ENCODE measurements at regions not wholly inside any gene's neighbourhood (a gene's known extent, or its start where the extent isn't known, plus 50 kb on each side); places are given as distances from the start of the nearest gene placed in this dataset.

DNA sequence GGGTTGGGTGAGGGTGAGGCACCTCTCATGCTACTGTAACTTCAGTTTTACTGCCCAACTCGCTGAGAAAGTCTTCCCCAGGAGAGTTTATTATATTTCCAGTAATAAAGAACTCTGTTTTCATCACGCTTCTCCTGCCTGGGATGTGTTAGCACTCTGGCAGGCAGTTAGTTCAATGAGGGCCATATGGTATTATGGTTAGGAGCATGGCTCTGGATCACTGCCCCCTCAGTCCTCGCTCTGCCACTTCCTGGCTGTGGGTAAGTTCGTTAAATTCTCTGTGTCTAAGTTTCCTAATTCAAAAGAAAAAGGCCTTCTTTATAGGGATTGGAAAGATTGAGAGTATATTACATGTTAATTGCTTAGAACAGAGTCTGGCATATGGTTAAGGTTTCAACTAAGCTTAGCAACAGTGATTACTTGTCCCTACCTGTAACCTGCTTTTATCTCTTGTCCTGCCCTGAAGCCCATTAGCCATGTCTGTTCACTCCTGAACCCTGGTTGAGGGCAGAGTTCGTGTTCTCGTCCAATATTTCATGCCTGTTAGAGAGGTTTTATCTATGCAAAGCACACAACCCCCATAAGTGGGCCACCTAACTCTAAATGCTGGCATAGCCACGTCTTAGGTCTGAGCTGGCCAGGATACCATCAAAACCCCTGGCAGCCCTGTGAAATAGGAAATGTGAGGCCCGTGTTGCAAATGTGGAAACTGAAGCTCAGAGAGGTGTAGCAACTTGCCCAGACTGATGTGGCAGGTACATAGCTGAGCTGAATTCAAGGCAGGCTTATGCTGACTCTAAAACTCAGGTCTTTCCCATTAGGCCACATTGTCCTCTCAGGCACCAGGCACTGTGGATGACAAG, 342.5 kb upstream of the JARID2 start:
- no peak for DNase-seq (ENCODE audit: low read depth)

- no peak for DNase-seq (ENCODE audit: low read depth)
These were observed 340.7 kb upstream of the JARID2 start for GRCh38 chr6:14905201-14905600.

- no peak for DNase-seq (ENCODE audit: low read depth)
These were observed 339.2 kb upstream of the JARID2 start for GRCh38 chr6:14906621-14907020.

DNA sequence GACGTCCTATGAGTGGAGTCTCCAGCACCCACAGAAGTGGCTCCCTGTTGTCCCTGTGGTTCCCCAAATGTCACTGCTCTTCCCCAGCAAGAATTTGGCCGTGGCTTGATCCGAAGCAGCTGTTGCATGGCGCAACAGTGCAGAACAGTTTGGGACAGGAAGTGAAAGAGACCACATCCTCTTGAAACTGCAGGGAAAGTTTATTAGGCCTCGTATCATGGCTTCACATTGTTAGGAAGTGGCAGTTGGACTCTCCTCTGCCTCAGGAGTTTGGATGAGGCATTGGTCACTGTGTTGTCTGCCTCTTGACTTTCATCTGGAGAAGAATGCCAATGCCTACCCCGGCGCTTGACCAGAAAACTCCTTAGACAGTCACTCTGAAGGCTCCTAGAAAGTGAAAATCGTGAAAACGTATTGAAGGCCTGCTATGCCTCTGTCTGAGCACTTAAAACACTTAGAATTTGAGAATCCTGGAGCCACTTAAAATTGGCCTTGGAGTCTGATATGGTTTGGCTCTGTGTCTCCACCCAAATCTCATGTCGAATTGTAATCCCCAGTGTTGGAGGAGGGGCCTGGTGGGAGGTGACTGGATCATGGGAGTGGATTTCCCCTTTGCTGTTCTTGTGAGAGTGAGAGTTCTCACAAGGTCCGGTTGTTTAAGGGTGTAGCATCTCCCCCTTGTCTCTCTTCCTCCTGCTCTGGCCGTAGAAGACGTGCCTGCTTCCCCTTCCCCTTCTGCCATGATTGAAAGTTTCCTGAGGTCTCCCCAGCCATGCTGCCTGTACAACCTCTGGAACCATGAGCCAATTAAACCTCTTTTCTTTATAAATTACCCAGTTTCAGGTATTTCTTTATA, 334.9 kb upstream of the JARID2 start:
- DNase-seq (ENCODE audit: low read depth) = no peak

DNA sequence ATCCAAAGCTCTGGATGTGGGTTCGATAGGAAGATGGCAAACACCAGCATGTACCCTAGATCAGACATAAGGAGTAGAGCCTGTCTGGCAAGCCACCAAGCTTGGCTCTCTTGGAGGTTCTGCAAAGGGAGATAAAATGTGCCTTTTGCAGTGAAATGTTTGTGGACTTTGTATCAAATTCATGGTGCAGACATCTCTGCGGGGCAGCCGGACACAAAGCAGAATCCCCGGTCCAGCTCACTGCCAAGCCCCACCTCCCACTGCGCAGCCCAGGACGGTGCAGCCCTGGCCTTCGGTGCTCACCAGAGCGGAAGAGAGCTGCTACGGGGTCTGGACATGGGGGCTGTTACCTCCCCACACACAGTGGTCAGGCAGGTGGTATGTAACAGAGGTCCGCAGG, 333.6 kb upstream of the JARID2 start:
- no peak for DNase-seq (ENCODE audit: low read depth)

DNA sequence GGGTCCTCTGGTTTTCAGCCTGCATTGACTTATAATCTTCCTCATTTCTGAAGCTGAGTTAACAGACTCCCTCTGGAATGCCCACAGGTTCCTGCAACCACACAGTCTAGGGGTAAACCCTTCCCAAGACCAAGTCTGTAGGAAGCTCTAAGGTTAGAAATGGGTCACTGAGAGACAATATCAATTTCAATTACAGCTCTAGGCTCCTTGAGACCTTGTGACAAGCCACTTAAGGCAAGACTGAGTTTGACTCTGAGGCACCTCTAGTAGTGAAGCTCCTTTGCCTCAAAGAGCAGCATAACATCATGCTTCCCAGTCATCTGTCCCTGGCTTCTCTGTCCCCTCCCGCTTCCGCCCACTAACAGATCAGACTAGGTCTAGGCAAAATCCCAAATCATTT, 333.2 kb upstream of the JARID2 start:
- no peak for DNase-seq (ENCODE audit: low read depth)

DNA sequence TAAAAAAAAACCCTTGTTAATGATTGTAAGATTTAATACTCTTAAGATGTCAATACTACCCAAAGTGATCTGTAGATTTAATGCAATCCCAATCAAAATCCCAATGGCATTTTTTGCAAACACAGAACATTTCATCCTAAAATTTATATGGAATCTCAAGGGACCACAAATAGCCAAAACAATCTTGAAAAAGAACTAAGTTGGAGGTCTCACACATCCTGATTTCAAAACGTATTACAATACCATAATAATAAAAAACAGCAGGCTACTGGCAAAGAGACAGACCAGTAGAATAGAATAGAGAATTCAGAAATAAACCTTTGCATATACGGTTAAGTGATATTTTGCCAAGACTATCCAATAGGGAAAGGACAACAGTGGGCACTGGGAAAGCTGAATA, 331.9 kb upstream of the JARID2 start:
- no peak for DNase-seq (ENCODE audit: low read depth)

DNA sequence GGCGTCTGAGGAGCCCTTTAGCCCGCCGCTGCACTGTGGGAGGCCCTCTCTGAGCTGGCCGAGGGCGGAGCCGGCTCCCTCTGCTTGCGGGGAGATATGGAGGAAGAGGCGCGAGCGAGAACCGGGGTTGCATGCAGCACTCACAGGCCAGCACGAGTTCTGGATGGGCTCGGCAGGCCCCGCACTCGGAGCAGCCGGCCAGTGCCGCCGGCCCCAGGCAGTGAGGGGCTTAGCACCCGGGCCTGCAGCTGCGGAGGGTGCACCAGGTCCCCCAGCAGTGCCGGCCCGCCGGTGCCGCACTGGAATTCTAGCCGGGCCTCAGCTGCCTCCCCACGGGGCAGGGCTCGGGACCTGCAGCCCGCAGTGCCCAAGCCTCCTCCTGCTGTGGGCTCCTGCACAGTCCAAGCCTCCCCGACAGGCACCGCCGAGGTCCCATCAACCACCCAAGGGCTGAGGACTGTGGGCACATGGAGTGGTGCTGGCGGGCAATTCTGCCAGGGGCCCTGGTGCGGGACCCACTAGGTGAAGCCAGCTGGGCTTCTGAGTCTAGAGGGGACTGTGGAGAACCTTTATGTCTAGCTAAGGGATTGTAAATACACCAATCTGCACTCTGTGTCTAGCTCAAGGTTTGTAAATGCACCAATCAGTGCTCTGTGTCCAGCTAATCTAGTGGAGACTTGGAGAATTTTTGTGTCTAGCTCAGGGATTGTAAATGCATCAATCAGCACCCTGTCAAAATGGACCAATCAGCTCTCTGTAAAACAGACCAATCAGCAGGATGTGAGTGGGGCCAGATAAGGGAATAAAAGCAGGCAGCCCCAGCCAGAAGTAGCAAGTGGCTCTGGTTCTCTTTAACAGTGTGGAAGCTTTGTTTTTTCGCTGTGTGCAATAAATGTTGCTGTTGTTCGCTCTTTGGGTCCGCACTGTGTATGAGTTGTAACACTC, 329.7 kb upstream of the JARID2 start:
- no peak for DNase-seq (ENCODE audit: low read depth)

GRCh38 chr6:14917109-14917910, 328.6 kb upstream of the JARID2 start:
- peak; percentile 23 for DNase-seq (ENCODE audit: low read depth)

- DNase-seq (ENCODE audit: low read depth) = no peak
These were observed 327.5 kb upstream of the JARID2 start for GRCh38 chr6:14918200-14918907.

- DNase-seq (ENCODE audit: low read depth) = no peak
These were observed 326.7 kb upstream of the JARID2 start for GRCh38 chr6:14919038-14919670.

DNA sequence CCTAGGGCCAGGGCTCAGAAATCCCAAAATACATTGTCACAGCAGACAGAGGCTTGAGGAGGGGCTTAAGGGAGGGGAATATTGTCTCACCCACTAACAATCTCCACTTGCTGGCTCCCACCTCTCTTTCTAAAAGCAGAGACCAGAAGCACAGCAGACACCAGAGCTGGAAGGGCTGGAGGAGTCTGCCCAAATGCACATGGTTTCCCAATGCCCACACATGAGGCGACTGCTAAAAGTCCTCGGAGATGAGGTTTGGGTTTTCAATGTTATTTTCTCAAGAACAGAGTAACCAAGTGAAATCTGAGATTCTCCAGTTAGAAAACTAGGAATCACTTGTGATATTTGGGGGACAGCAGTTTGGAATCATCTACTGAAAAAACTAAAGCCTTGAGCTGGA, 325.6 kb upstream of the JARID2 start:
- no peak for DNase-seq (ENCODE audit: low read depth)

DNA sequence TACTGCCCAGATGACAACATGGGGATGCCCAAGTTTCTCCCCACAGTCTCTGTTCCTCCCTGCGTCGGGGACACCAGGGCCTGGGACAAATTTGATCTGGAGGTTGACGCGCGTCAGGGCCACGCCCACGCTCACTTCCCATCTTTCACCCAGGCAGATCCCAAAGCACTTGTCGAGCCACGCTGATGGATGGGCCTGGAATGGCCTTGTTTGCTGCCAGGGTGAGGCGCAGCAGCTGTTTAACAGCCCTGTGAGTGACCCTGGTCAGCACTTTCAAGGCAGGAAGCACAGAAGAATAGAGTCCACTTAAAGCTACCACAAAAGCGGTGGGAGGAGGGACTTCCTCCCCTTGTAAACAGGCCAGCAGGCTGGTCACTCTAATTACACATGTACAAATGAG, 324.7 kb upstream of the JARID2 start:
- no peak for DNase-seq (ENCODE audit: low read depth)

- no peak for DNase-seq (ENCODE audit: low read depth)
These were observed 323.8 kb upstream of the JARID2 start for GRCh38 chr6:14921878-14922671.

GRCh38 chr6:14922706-14923460, 323.0 kb upstream of the JARID2 start:
- no peak for DNase-seq (ENCODE audit: low read depth)

DNA sequence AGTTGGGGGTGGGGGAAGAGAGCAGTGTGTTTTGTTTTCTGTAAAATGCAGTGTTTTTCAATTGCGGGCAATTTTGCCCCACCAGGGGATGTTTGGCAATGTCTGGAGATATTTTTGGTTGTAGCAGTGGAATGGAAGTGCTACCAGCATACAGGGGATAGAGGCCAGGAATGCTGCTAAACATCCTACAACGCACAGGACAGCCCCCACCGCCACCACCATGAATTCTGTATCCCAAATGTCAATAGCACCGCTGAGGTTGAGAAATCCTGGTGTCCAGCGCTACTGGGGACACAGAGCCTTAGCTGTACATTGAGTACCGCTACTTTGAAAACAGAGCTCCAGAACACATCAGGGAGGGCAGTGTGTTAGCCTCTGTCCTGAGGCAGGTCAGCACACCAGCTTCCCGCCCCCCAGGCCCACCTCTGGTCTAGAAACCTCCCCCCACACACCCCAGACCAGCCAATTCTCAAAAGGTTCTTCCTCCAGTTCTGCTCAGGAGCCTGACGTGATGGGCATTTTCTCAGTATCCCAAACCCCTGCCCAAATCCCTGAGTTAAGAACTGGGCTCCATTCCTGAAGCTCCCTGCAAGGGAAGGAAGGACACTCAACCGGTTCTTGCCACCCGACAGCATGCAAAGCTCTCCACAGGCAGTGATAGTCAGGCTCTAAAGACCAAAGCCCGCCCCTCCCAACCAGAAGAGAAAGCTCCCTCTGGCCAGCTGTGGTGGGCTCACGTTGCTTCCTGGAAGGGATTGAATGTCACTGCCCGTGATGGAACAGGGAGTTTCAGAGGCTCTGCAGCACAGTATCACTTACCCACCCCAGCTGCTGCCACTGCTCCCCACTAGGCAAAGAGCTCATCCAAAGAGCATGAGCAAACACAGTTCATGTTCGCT, 321.5 kb upstream of the JARID2 start:
- DNase-seq (ENCODE audit: low read depth) = no peak

DNA sequence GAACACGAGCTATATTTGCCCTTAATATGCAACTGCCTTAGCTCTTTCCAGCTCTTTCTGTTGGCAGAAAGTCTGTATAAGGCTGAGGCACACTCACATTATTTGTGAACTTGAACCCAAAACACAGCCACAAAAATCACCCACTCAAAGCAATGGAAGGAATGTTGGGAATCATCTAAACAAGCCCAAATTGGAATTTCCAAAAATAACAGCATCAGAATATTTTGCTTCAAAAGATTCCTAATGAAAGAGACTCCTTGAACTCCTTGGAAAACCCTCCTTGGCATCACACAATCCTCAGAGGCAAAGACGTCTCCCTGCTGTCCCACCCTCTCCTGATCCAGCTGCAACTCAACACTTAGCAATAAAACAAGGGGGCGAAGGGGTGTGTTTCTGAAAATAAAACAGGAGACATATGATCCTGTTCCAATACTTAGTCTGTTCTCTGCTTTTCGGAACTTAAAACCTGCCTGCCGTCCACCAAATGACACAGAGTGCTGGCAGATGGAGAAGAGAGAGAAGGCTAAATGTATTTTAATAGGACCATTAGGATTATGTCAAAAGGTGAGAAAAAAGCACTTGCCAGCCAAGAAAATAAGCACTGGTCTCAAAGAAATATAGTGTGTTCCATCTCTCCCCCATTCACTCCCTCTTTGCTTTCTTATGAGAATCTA, 320.7 kb upstream of the JARID2 start:
- DNase-seq (ENCODE audit: low read depth) = no peak
